ENCODE measurements at regions not wholly inside any gene's neighbourhood (a gene's known extent, or its start where the extent isn't known, plus 50 kb on each side); places are given as distances from the start of the nearest gene placed in this dataset.

- TF ChIP-seq CTCF (IDR thresholded peaks at IDR 0.05): no peak
- DNase-seq (ENCODE audit: low spot score): no peak
- no peaks in the 10 kb centered on the region for H3K27me3 ChIP-seq (replicated peaks; ENCODE audit: insufficient read depth)
- no peaks in the 10 kb centered on the region for H3K36me3 ChIP-seq
- H3K9me3 ChIP-seq: no peaks in the 10 kb centered on the region
- peaks cover 0 to 2% of the 10 kb centered on the region in 2 donors for H3K4me1 ChIP-seq (ENCODE audit: control insufficient read depth in 1 of 2, low read depth in 2 of 2)
- ATAC-seq (ENCODE audit: insufficient number of reproducible peaks, low FRiP score, low read depth): no peak
- H3K27ac ChIP-seq: no peak overlapping the region
- no peak overlapping the region for H3K4me3 ChIP-seq
Measured at GRCh38 chr1:99595441-99595840, 50.5 kb upstream of the PALMD start.

Data from thoracic aorta (tissue), 2 donors.